ENCODE measurements at regions not wholly inside any gene's neighbourhood (a gene's known extent, or its start where the extent isn't known, plus 50 kb on each side); places are given as distances from the start of the nearest gene placed in this dataset.

DNA sequence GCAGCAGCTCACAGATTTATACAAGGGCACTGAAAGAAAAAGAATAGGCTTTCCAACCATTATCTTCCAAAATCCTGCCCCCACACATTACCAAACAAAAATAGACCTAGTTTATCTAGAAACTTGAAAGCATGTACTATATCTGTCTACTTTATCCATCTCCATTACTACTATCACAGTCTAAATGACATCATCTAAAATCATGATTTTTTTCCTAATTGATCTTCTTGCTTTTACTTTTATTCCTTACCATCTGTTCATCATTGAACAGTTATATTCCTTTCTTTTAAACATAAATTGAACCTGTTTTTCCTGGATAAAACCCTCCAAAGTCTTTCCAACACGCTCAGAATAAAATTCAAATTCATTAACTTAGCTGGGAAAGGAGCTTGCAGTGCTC is 414.7 kb downstream of the KCTD12 start:
- Histone ChIP-seq H3K27me3 (ENCODE audit: control insufficient read depth in 3 of 3, insufficient read depth in 3 of 3, low read length in 2 of 3) (no peaks in the 10 kb centered on the region), H3K27ac (ENCODE audit: low read depth in 1 of 2, low read length in 1 of 2) (no peak overlapping the region), H3K9ac (ENCODE audit: insufficient read depth in 1 of 2, low read length in 2 of 2) (no peak overlapping the region), H3K4me3 (no peak overlapping the region), H3K4me1 (ENCODE audit: control insufficient read depth in 5 of 5, insufficient read depth in 5 of 5, low read length in 5 of 5) (peaks cover 0 to 20% (median 0%) of the 10 kb centered on the region in 5 donors), H3K36me3 (ENCODE audit: control insufficient read depth in 4 of 4, insufficient read depth in 4 of 4, low read length in 4 of 4) (no peaks in the 10 kb centered on the region), H3K9me3 (ENCODE audit: control insufficient read depth in 4 of 4, insufficient read depth in 3 of 4, low read length in 3 of 4) (no peaks in the 10 kb centered on the region)
- TF ChIP-seq, protein P1, sequence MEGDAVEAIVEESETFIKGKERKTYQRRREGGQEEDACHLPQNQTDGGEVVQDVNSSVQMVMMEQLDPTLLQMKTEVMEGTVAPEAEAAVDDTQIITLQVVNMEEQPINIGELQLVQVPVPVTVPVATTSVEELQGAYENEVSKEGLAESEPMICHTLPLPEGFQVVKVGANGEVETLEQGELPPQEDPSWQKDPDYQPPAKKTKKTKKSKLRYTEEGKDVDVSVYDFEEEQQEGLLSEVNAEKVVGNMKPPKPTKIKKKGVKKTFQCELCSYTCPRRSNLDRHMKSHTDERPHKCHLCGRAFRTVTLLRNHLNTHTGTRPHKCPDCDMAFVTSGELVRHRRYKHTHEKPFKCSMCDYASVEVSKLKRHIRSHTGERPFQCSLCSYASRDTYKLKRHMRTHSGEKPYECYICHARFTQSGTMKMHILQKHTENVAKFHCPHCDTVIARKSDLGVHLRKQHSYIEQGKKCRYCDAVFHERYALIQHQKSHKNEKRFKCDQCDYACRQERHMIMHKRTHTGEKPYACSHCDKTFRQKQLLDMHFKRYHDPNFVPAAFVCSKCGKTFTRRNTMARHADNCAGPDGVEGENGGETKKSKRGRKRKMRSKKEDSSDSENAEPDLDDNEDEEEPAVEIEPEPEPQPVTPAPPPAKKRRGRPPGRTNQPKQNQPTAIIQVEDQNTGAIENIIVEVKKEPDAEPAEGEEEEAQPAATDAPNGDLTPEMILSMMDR (IDR thresholded peaks at IDR 0.05; ENCODE audit: control extremely low read depth, extremely low read depth), result no peak
- no peak for DNase-seq
- WGBS, 2 donors, result 85 to 93% methylated on average over 1 of the region's 1 CpG
- ATAC-seq (ENCODE audit: insufficient read depth, low FRiP score), result no peak

DNA sequence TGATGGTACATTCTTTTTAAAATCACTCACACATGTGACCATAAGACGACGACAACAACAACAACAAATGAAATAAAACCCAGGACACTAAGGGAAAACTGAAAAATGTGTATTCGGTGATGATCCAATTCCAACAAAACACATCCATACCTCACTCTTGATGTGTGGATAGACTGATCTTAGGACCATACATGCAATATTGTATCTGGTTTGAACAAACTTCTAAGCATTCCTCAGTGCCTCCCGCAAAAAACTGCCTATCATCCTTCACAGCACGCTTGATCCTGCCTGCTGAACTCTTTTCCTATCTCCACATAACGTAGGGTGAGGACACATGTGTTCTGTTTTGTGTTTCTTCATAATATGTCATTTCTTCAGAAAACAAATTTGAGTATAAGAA is 415.2 kb downstream of the KCTD12 start:
- Histone ChIP-seq H3K36me3 (ENCODE audit: control insufficient read depth in 4 of 4, insufficient read depth in 4 of 4, low read length in 4 of 4) (no peaks in the 10 kb centered on the region), H3K4me1 (ENCODE audit: control insufficient read depth in 5 of 5, insufficient read depth in 5 of 5, low read length in 5 of 5) (peaks cover 0 to 20% (median 0%) of the 10 kb centered on the region in 5 donors), H3K9ac (ENCODE audit: insufficient read depth in 1 of 2, low read length in 2 of 2) (no peak overlapping the region), H3K27ac (ENCODE audit: low read depth in 1 of 2, low read length in 1 of 2) (no peak overlapping the region), H3K4me3 (no peak overlapping the region), H3K9me3 (ENCODE audit: control insufficient read depth in 4 of 4, insufficient read depth in 3 of 4, low read length in 3 of 4) (no peaks in the 10 kb centered on the region), H3K27me3 (ENCODE audit: control insufficient read depth in 3 of 3, insufficient read depth in 3 of 3, low read length in 2 of 3) (no peaks in the 10 kb centered on the region)
- WGBS, 2 donors, result 89 to 94% methylated on average over 6 of the region's 6 CpGs
- ATAC-seq (ENCODE audit: insufficient read depth, low FRiP score) (no peak), DNase-seq (no peak)
- TF ChIP-seq, protein P1 (IDR thresholded peaks at IDR 0.05; ENCODE audit: control extremely low read depth, extremely low read depth), result no peak

DNA sequence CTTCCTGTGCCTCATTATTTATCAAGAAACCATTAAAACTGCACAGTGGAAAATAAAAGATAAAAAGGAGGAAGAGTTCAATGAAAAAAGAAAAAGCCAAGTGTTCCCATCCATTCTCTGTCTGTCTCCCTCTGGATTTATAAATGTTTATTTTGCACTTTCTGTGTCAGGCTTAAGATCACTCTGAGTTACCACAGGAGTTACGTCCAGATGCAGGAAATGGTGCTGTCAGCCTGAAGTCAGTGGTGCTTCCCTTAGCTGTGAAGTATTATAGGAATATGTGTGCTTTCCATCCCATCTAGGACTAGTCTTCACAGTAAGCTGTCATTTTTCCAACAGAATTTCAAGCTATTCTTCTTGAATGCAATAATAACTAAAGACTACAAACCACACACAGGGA is 420.2 kb downstream of the KCTD12 start:
- Histone ChIP-seq H3K36me3 (ENCODE audit: control insufficient read depth in 4 of 4, insufficient read depth in 4 of 4, low read length in 4 of 4) (no peaks in the 10 kb centered on the region), H3K27me3 (ENCODE audit: control insufficient read depth in 3 of 3, insufficient read depth in 3 of 3, low read length in 2 of 3) (no peaks in the 10 kb centered on the region), H3K4me1 (ENCODE audit: control insufficient read depth in 5 of 5, insufficient read depth in 5 of 5, low read length in 5 of 5) (peaks cover 0 to 5% (median 0%) of the 10 kb centered on the region in 5 donors), H3K27ac (ENCODE audit: low read depth in 1 of 2, low read length in 1 of 2) (no peak overlapping the region), H3K9me3 (ENCODE audit: control insufficient read depth in 4 of 4, insufficient read depth in 3 of 4, low read length in 3 of 4) (no peaks in the 10 kb centered on the region), H3K9ac (ENCODE audit: insufficient read depth in 1 of 2, low read length in 2 of 2) (no peak overlapping the region), H3K4me3 (no peak overlapping the region)
- DNase-seq, result peak in 2 of 3 donors; percentile 26 to 30
- TF ChIP-seq, protein P1 (IDR thresholded peaks at IDR 0.05; ENCODE audit: control extremely low read depth, extremely low read depth), result no peak
- 30 to 33% methylated on average over 1 of the region's 1 CpG for WGBS, 2 donors
- ATAC-seq (ENCODE audit: insufficient read depth, low FRiP score), result no peak

- Histone ChIP-seq H3K27ac (ENCODE audit: low read depth in 1 of 2, low read length in 1 of 2) (no peak overlapping the region), H3K27me3 (ENCODE audit: control insufficient read depth in 3 of 3, insufficient read depth in 3 of 3, low read length in 2 of 3) (no peaks in the 10 kb centered on the region), H3K9me3 (ENCODE audit: control insufficient read depth in 4 of 4, insufficient read depth in 3 of 4, low read length in 3 of 4) (no peaks in the 10 kb centered on the region), H3K36me3 (ENCODE audit: control insufficient read depth in 4 of 4, insufficient read depth in 4 of 4, low read length in 4 of 4) (no peaks in the 10 kb centered on the region), H3K9ac (ENCODE audit: insufficient read depth in 1 of 2, low read length in 2 of 2) (no peak overlapping the region), H3K4me1 (ENCODE audit: control insufficient read depth in 5 of 5, insufficient read depth in 5 of 5, low read length in 5 of 5) (peaks cover 0 to 5% (median 0%) of the 10 kb centered on the region in 5 donors), H3K4me3 (no peak overlapping the region)
- TF ChIP-seq, protein P1 (IDR thresholded peaks at IDR 0.05; ENCODE audit: control extremely low read depth, extremely low read depth), result no peak
- ATAC-seq (ENCODE audit: insufficient read depth, low FRiP score) (no peak), DNase-seq (no peak)
- 81 to 84% methylated on average over 2 of the region's 2 CpGs for WGBS, 2 donors
Observed at GRCh38 chr13:76463314-76463713, 422.9 kb downstream of the KCTD12 start.

Measured in lung (tissue), 11 donors.